K562 (cell line): ENCODE measurements at regions not wholly inside any gene's neighbourhood (a gene's known extent, or its start where the extent isn't known, plus 50 kb on each side); places are given as distances from the start of the nearest gene placed in this dataset.

ENCODE experiments used
- FIP1L1 ChIP-seq: fragments of 200-400 bp; formaldehyde crosslinking; IDR thresholded peaks from 2 replicates; pipeline ENCODE4 v1.6.1; 2018; ENCODE audit warnings: mild to moderate bottlenecking, low read depth, low read length; ENCODE audit not compliant: poor library complexity, severe bottlenecking
- HMGXB4 ChIP-seq: sonication (generic); formaldehyde crosslinking; IDR thresholded peaks from 2 replicates; pipeline ENCODE4 v1.8.1; 2023; ENCODE audit warnings: mild to moderate bottlenecking, missing genetic modification reagents
- PATZ1 ChIP-seq: fragments of 250-450 bp; sonication (Bioruptor Pico); IDR thresholded peaks from 2 replicates; pipeline ENCODE4 v1.5.0; 2020; ENCODE audit warnings: mild to moderate bottlenecking, borderline replicate concordance
- RBM25 ChIP-seq: fragments of 200-400 bp; formaldehyde crosslinking; IDR thresholded peaks from 2 replicates; pipeline ENCODE4 v1.6.1; 2018; ENCODE audit warnings: low read length, low read depth, moderate library complexity; ENCODE audit not compliant: severe bottlenecking
- RFX7 ChIP-seq: fragments of 250-450 bp; sonication (Bioruptor Pico); IDR thresholded peaks from 2 replicates; pipeline ENCODE4 v1.5.1; 2021; ENCODE audit warnings: mild to moderate bottlenecking
- SIRT6 ChIP-seq: IDR thresholded peaks from one replicate; pipeline ENCODE4 v1.6.1; 2012; ENCODE audit warnings: low read depth, mild to moderate bottlenecking, control low read depth, inconsistent platforms, low read length, moderate library complexity
- SREBF2 ChIP-seq: sonication (generic); formaldehyde crosslinking; IDR thresholded peaks from 2 replicates; pipeline ENCODE4 v1.4.0; 2020; ENCODE audit warnings: mild to moderate bottlenecking, missing genetic modification reagents
- TCF7 ChIP-seq: sonication (generic); IDR thresholded peaks from 2 replicates; pipeline ENCODE4 v1.6.1; 2016; ENCODE audit warnings: antibody characterized with exemption, borderline replicate concordance
- XRCC3 ChIP-seq: fragments of 450-650 bp; IDR thresholded peaks from 2 replicates; pipeline ENCODE4 v1.6.1; 2017; ENCODE audit warnings: mild to moderate bottlenecking, moderate library complexity
- ZBTB1 ChIP-seq: sonication (generic); formaldehyde crosslinking; IDR thresholded peaks from 2 replicates; pipeline ENCODE4 v1.8.1; 2023; ENCODE audit warnings: missing genetic modification reagents, low read depth, mild to moderate bottlenecking, borderline replicate concordance
- ZFP30 ChIP-seq: fragments of 250-450 bp; sonication (Bioruptor Pico); IDR thresholded peaks from 2 replicates; pipeline ENCODE4 v1.8.0; 2022; ENCODE audit warnings: moderate library complexity, mild to moderate bottlenecking, inconsistent platforms, borderline replicate concordance
- ZFX ChIP-seq: sonication (generic); formaldehyde crosslinking; IDR thresholded peaks from 2 replicates; pipeline ENCODE4 v1.8.0; 2022; ENCODE audit warnings: mild to moderate bottlenecking, missing genetic modification reagents, moderate library complexity
- ZNF518B ChIP-seq: fragments of 250-450 bp; sonication (Bioruptor Pico); IDR thresholded peaks from 2 replicates; pipeline ENCODE4 v1.5.0; 2021; ENCODE audit warnings: mild to moderate bottlenecking, moderate library complexity
- ZNF592 ChIP-seq: fragments of 450-650 bp; IDR thresholded peaks from 2 replicates; pipeline ENCODE4 v1.6.1; 2017; ENCODE audit warnings: antibody characterized with exemption, mild to moderate bottlenecking
- ZNF707 ChIP-seq: fragments of 250-450 bp; sonication (Bioruptor Pico); conservative IDR thresholded peaks from 2 replicates; pipeline ENCODE4 v1.8.0; 2022; ENCODE audit warnings: inconsistent platforms, mild to moderate bottlenecking, moderate library complexity

- peak; percentile 23 for TF ChIP-seq FIP1L1
- TF ChIP-seq SREBF2, result no peak
- TF ChIP-seq ZNF592, result no peak
- no peak for TF ChIP-seq ZFP30 (CRISPR knock-in tag)
- TF ChIP-seq SIRT6, result no peak
- no peak for TF ChIP-seq TCF7
- peak; percentile 93 for TF ChIP-seq ZFX (CRISPR knock-in tag)
- TF ChIP-seq ZNF707 (CRISPR knock-in tag), result no peak
- no peak for TF ChIP-seq PATZ1 (CRISPR knock-in tag)
- peak; percentile 49; the same call in 1 of the 2 replicates for TF ChIP-seq HMGXB4 (CRISPR knock-in tag)
- TF ChIP-seq XRCC3, result no peak
- TF ChIP-seq ZNF518B (CRISPR knock-in tag), result no peak
- TF ChIP-seq RFX7 (CRISPR knock-in tag), result no peak
- peak; percentile 78; the same call in 1 of the 2 replicates for TF ChIP-seq ZBTB1 (CRISPR knock-in tag)
- TF ChIP-seq RBM25, result no peak
Measured at GRCh38 chr3:15858547-15859506, 61.0 kb upstream of the ANKRD28 start (continued).
